GM12891 (cell line): ENCODE measurements at regions not wholly inside any gene's neighbourhood (a gene's known extent, or its start where the extent isn't known, plus 50 kb on each side); places are given as distances from the start of the nearest gene placed in this dataset.
"Not testable (repeated sequence)": the region's sequence is repeated elsewhere in the genome, so short reads cannot be mapped to it uniquely, and the experiment has no call there.

ENCODE experiments used
- DNase-seq: peaks from one replicate; pipeline ENCODE4 v3.0.0; 2011; ENCODE audit warnings: low spot score; ENCODE audit not compliant: insufficient read length
- FAIRE-seq: peaks from 2 replicates; lab custom pipeline; 2011; peaks lifted over from hg19 to GRCh38; lab: Jason Lieb, UNC
- PAX5 ChIP-seq: IDR thresholded peaks from 2 replicates; pipeline ENCODE4 v1.6.1; 2011; ENCODE audit warnings: low read length, moderate library complexity, mild to moderate bottlenecking; ENCODE audit not compliant: insufficient read depth, severe bottlenecking
- POLR2A ChIP-seq: IDR thresholded peaks from 2 replicates; pipeline ENCODE4 v1.6.1; 2011; ENCODE audit warnings: low read depth, low read length, control low read depth
- POLR2AphosphoS5 ChIP-seq: IDR thresholded peaks from 2 replicates; pipeline ENCODE4 v1.6.1; 2011; ENCODE audit warnings: low read depth, low read length, control low read depth
- POU2F2 ChIP-seq: IDR thresholded peaks from 2 replicates; pipeline ENCODE4 v1.6.1; 2011; ENCODE audit warnings: low read depth, mild to moderate bottlenecking, control low read depth, low read length, moderate library complexity
- SPI1 ChIP-seq: IDR thresholded peaks from 2 replicates; pipeline ENCODE4 v1.6.1; 2011; ENCODE audit warnings: low read depth, low read length, control low read depth
- TAF1 ChIP-seq: IDR thresholded peaks from 2 replicates; pipeline ENCODE4 v1.6.1; 2011; ENCODE audit warnings: low read depth, low read length, control low read depth

DNA sequence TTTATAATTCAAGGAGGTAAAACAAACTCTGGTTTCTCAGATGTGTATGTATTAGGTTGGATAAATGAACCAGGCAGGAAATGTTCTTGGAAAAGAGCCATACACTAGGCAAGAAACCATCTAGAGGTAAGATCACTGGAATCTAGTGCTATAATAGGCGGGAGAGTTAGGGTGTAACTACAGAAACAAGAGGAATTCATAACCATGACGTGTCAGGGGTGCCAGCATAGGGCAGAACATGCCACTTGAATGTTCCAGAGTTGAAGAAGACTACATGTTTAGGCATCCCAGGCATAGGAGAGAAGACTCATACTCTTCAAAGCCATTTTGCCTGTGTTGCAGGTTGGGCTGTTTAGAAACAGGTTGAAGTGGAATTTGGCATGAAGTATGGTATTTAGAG is 198.7 kb downstream of the CCNG2 start:
- DNase-seq (no peak), FAIRE-seq (no peak)
- TF ChIP-seq POLR2AphosphoS5 (no peak), PAX5 (no peak), TAF1 (no peak), SPI1 (no peak), POLR2A (no peak), POU2F2 (no peak)

DNA sequence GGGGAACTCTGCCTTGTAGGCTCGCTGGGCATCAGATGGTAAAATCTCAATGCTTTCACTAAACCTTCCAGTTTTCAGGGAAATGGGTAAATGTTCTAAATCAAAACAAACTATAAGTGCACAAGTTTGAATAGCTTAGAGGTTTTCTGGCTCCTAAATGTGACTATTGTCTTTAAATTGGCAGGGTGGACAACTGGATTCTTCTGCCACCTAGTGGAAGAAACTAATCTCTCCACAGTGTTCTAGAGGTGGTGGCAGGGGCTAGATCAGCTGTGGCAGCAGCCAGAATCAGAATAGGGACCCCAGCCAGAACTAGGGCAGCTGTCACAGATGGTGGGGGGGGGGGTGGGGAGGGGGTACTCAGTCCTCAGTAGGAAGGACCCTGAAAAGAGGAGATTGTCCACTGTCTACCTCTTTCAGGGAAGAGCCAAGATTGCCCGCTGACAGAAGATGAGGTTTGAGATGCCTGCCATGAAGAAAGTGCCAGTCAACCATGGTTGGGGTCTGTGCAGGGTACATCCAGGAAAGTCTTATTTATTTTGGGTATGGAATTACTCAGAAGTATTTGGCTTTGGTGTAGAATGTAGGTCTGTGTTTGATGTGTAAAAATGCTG is 201.4 kb downstream of the CCNG2 start:
- FAIRE-seq: peak; percentile 54
- TF ChIP-seq TAF1: no peak
- TF ChIP-seq POLR2AphosphoS5: no peak
- TF ChIP-seq POU2F2: no peak
- DNase-seq: peak; percentile 10

DNA sequence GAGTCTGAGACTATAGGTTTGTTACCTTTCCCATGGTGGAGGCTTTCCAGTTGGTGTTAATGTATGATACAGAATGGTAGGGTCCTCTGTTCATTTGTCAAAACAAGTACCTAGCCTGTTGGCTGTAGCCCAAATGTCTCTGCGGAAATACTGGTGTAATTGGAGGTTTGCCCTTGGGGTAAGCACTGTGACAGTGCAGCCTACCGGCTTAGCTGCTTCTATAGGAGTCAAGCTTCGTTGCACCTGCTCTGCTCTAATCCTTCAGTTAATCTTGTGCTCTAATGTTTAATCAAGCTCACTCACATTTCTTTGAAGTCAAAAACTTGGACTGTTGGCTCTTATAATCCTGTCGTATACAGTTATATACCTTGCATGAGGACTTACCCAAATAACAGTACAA is 203.4 kb downstream of the CCNG2 start:
- no peak for FAIRE-seq
- TF ChIP-seq POLR2A: no peak
- TF ChIP-seq POU2F2: no peak
- no peak for TF ChIP-seq POLR2AphosphoS5
- no peak for TF ChIP-seq SPI1

DNA sequence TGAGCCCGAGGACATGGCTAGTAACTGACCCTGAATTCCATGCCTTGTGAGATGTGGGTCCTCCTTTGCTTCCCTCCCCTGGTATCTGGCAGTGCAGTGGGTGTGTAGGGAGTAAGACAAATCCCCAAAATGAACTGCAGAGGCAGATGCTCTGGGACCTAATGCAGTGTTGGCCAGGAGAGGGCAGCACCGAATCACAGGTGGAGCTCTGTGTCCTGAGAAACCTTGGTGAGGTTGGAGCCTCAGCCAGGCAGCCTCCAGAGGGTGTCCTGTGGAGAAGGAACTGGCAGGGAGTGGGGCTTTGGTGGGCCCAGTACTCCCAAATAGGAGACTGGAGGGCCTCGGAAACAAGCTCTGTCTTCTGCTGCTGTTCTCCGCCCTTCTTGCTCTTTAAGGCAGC is 209.9 kb downstream of the CCNG2 start:
- not testable (repeated sequence) for DNase-seq
- FAIRE-seq: peak; percentile 91

More for the DNA sequence above, 203.4 kb downstream of the CCNG2 start:
- no peak for DNase-seq

DNA sequence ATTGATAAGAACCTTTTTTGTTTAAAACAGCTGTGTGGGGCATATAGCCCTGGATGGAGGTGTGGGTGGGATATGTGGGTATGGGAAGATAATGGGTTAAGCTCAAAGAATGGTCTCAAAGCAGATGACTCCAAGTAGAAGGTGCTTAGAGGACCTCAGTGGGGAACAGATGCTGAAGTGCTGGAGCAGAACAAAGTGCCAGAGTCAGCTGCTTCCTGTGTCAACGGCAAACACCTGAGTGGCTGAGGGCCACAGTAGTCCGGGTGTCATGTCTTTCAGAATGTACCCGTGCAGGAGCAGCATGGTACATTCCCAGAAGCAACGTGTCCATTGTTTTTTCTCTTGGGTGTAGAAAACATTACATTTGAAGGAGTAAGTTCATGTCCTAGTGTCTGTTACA is 210.6 kb downstream of the CCNG2 start:
- TF ChIP-seq POLR2A (no peak), PAX5 (no peak), POLR2AphosphoS5 (no peak), POU2F2 (no peak), SPI1 (no peak), TAF1 (no peak)
- DNase-seq: no peak
- peak; percentile 86 for FAIRE-seq

DNA sequence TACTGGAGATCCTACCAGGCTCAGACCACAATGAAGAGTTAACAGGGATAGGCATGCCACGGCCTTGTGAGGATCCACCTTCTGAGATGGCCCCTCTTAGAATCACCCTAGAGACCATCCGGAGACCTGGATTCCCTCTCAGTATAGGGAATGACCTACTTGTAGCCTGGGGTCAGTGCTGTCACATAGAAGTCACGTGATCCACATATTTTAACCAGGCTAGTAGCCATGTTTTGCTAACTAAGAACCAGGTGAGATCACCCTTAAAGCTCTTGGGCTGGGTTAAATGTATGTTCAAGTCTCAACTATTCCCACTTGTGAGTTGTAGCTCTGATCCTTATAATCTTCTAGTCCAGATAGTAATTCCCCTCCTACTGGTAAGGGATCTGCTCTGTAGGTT is 215.4 kb downstream of the CCNG2 start:
- no peak for FAIRE-seq
- no peak for TF ChIP-seq PAX5
- TF ChIP-seq TAF1: no peak
- no peak for TF ChIP-seq POLR2A
- TF ChIP-seq POU2F2: no peak
- TF ChIP-seq SPI1: no peak
- TF ChIP-seq POLR2AphosphoS5: no peak

DNA sequence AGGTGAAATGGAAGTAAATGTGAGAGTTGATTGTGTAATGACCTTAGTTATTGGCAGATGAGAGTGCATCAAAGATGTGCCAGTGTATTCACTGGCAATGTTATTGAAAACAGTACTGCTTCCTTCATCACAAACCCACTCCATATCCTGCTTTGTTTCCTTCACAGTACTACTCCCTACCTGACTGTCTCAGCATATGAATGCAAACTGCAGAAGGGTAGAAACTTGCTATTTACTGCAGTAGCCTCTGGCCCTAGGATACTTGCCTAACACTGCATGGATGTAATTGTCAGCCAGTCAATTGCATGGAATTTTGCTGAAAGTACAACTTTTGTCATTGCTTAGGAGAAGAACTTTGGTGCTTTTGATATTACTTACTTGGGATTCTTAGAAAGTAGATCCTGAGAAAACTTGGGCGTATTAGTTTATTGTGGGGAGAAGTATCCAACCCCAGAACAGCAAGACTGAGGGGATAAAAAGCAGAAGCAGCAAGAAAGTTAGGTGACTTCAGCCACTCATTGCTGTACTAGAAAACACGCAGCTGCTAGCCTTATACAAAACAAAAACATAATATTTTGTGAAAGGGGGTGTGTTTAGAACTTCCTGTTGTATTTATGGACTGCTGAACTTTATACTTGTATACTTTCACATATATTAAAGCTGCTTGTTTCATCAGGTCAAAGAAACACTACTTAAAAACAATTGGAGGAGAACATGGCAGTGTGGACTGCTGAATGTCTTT is 219.0 kb downstream of the CCNG2 start:
- TF ChIP-seq PAX5: no peak
- TF ChIP-seq POU2F2: no peak
- TF ChIP-seq SPI1: no peak
- TF ChIP-seq POLR2AphosphoS5: no peak
- no peak for TF ChIP-seq TAF1
- TF ChIP-seq POLR2A: no peak
- no peak for FAIRE-seq
- no peak for DNase-seq

More for the DNA sequence above, 215.4 kb downstream of the CCNG2 start:
- no peak for DNase-seq

DNA sequence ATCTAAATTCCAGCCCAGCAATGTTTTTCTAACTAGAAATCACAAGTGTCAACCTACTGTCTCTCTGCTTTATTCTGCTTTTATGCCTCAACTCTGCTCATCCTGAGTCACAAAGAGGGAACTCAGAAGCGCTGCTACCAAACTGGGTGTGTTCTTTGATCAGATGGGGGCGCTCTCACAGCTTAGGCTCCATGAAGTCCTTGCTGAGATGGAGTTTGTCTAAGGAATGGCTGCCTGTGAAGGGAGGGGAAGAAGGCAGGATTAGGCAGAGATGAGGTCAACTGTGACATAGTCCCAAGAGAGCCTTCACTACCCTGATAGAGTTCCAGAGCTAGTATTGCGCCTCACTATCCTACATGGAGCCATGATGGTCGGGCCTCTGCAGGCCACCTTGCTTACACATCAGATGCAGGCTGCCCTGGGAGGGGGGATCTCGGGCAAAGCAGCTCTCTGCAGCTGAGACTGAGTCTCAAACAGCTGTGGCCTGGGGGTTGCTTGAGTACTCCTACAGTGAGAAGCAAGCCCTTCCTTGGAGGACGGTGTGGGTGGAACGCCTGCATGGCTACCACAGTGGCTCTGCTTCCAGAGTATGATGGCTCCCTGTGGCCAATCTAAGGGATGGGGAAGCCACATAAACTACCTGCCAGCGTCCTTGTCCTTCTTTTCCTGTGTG is 219.9 kb downstream of the CCNG2 start:
- FAIRE-seq (no peak), DNase-seq (no peak)
- no peak for TF ChIP-seq TAF1
- TF ChIP-seq POLR2AphosphoS5: no peak
- TF ChIP-seq POLR2A: no peak
- no peak for TF ChIP-seq PAX5
- TF ChIP-seq SPI1: no peak
- TF ChIP-seq POU2F2: no peak

DNA sequence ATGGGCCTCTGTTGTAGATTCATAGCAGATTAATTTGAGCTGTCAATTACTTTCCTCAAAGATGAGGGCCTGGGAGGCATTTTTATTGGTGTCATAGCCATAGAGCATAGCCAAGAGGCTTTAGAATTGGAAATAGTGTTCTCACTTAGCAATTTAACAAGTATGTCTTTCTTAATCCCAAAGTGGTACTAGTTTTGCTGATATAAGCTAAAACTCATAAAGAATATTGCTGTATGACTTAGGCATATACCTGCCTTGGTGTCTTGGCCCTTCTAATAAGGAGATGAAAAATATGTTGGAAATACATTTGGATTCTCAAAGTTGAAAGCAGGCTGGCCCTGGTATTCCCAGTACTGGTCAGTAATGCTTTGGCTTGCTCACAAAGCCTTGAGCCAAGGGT is 221.5 kb upstream of the CXCL13 start:
- TF ChIP-seq POU2F2 (no peak), POLR2A (no peak), SPI1 (no peak), POLR2AphosphoS5 (no peak), PAX5 (no peak), TAF1 (no peak)
- no peak for DNase-seq
- FAIRE-seq: no peak

DNA sequence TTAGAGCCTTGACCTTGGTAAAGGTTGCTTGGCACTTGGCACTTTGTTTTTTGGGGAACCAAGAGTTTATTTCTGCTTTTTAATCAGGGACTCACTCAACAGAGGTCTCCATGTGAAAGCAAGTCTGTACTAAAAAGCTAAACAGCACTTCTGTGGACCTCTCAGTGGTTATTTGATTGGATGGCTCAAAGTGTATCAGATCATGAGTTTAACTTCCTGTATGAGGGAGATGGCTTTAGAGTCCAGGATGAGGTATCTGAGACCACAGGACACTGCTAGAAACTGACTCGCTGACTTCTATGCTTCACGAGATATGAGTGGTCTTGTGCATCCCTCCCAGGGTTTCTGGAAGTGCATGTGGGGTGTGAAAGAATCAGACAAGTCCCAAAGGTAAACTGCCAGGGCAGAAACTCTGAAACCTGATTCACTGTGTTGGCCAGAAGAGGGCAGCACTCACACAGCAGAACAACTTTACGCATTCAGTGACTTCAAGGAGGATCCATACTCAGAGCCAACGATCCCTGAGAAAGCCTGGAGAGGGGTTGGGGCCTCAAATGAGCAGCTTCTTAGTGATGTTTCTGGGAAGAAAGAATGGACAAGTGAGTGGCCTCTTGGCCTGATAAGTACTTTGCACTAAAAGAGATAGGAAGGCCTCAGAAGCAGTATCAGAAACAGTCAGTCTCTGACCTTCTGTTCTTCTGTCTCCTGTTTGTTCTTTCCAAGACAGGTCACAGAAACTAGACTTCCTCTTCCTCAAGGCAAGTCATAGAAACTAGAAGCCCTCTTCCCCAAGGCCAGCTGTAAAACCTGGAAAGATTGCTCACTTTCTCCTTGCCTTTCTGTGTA is 220.3 kb upstream of the CXCL13 start:
- DNase-seq: peak; percentile 10
- no peak for TF ChIP-seq POLR2AphosphoS5
- no peak for TF ChIP-seq PAX5
- TF ChIP-seq SPI1: no peak
- no peak for TF ChIP-seq POU2F2
- TF ChIP-seq POLR2A: no peak
- TF ChIP-seq TAF1: no peak
- peak; percentile 92 for FAIRE-seq
